CD4-positive, alpha-beta T cell (primary cell): ENCODE measurements at regions not wholly inside any gene's neighbourhood (a gene's known extent, or its start where the extent isn't known, plus 50 kb on each side); places are given as distances from the start of the nearest gene placed in this dataset.

Source experiments
- ATAC-seq: fragments of 200-7000 bp; cut with Tn5 transposase; one replicate; pipeline ENCODE4 v1.10.0; 2022; ENCODE audit warnings: mild to moderate bottlenecking; ENCODE audit not compliant: poor library complexity
- CTCF ChIA-PET: fragments of 350-600 bp; sonication (Branson Sonifier 250); formaldehyde crosslinking; loops from one replicate; lab custom pipeline; 2021; ENCODE audit warnings: antibody characterized with exemption, inconsistent platforms; lab: Charles Lee
- POLR2A ChIA-PET: fragments of 350-600 bp; sonication (Branson Sonifier 250); formaldehyde crosslinking; loops from one replicate; lab custom pipeline; 2021; ENCODE audit warnings: antibody characterized with exemption, inconsistent platforms; lab: Charles Lee
- DNase-seq, 14 experiments: peaks; one replicate each; pipeline ENCODE4 v3.0.0-alpha.2; 2013 to 2020; ENCODE audit warnings: mixed read lengths in 2 of 14
- H3K27ac ChIP-seq, 2 donors: one replicate each; pipeline versions ENCODE4 v1.5.1 to v1.7.0; 2013; ENCODE audit warnings: low read length in 2 of 2, low read depth in 1 of 2, mild to moderate bottlenecking in 1 of 2
- H3K27me3 ChIP-seq, 2 experiments: 1 replicate in 1 of 2; 2 replicates in 1 of 2; pipeline versions ENCODE4 v1.6.1 to v1.7.0; 2013; ENCODE audit warnings: low read length in 2 of 2, control low read depth in 1 of 2, mild to moderate bottlenecking in 1 of 2, moderate library complexity in 1 of 2; ENCODE audit not compliant: insufficient read depth in 2 of 2, control insufficient read depth in 1 of 2
- H3K36me3 ChIP-seq: one replicate; pipeline ENCODE4 v1.6.1; 2013; ENCODE audit warnings: low read length, control low read depth; ENCODE audit not compliant: insufficient read depth
- H3K4me1 ChIP-seq: one replicate; pipeline ENCODE4 v1.6.1; 2013; ENCODE audit warnings: low read length, control low read depth; ENCODE audit not compliant: insufficient read depth
- H3K4me3 ChIP-seq: one replicate; pipeline ENCODE4 v1.5.1; 2013; ENCODE audit warnings: mild to moderate bottlenecking, low read length, moderate library complexity
- H3K9me3 ChIP-seq, 2 experiments: 1 replicate in 1 of 2; 2 replicates in 1 of 2; pipeline versions ENCODE4 v1.6.1 to v1.7.0; 2013; ENCODE audit warnings: low read length in 2 of 2, mild to moderate bottlenecking in 2 of 2, control low read depth in 1 of 2, moderate library complexity in 1 of 2; ENCODE audit not compliant: control insufficient read depth in 1 of 2, insufficient read depth in 1 of 2
- H3K27ac Mint-ChIP-seq: one replicate; pipeline ENCODE4 v1.8.0; 2020; ENCODE audit warnings: mixed read lengths
- H3K27me3 Mint-ChIP-seq: one replicate; pipeline ENCODE4 v1.8.0; 2021; ENCODE audit warnings: mixed read lengths
- H3K36me3 Mint-ChIP-seq: one replicate; pipeline ENCODE4 v1.8.0; 2021; ENCODE audit warnings: low read depth, mixed read lengths
- H3K4me1 Mint-ChIP-seq: one replicate; pipeline ENCODE4 v1.8.0; 2021; ENCODE audit warnings: low read depth, mixed read lengths
- H3K4me3 Mint-ChIP-seq: one replicate; pipeline ENCODE4 v1.8.0; 2020; ENCODE audit warnings: mild to moderate bottlenecking, mixed read lengths
- H3K9me3 Mint-ChIP-seq: one replicate; pipeline ENCODE4 v1.8.0; 2020; ENCODE audit warnings: mixed read lengths
- intact Hi-C, 2 experiments: fragments of 100-400 bp; cut with DNase I in 1 of 2; cut with micrococcal nuclease in 1 of 2; formaldehyde crosslinking; loops; one replicate each; pipeline versions ENCODE4 v1.15.1 to v1.9.0; 2023 to 2025; cut with DNase I, micrococcal nuclease
- TF ChIP-seq, protein P1 (sequence below): fragments of 200-600 bp; IDR thresholded peaks from one replicate; pipeline ENCODE4 v1.8.0; 2022; ENCODE audit warnings: antibody characterized with exemption, mild to moderate bottlenecking

DNA sequence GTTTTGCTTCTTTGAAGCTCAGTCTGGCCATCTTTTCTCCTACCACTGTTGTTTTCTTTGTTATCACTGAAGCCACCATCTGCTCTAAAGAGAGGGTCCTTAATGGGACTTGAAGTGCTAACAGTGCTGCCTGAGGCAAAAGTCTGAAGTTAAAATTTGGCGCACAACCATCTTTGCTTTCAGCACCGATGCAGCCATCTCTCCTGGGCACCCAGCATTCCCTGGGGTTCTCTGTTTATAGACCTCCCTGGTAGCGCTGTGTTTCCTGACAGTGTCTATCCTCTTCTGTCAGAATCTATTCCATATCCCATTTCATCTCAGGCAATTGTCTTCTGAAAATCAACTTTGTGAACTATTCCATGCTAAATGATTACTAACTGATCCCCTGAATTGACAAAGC lies 491.5 kb upstream of the MPDZ start:
- Histone ChIP-seq H3K4me1 (no peaks in the 10 kb centered on the region), H3K4me3 (no peak overlapping the region), H3K27ac (no peak overlapping the region), H3K27me3 (no peaks in the 10 kb centered on the region), H3K9me3 (no peaks in the 10 kb centered on the region), H3K36me3 (no peaks in the 10 kb centered on the region)
- POLR2A ChIA-PET, result no interaction called here
- no peak for ATAC-seq
- Mint-ChIP-seq H3K4me1 (no peaks in the 10 kb centered on the region), H3K27ac (no peak overlapping the region), H3K27me3 (no peaks in the 10 kb centered on the region), H3K4me3 (no peak overlapping the region), H3K36me3 (no peaks in the 10 kb centered on the region), H3K9me3 (peaks cover 3% of the 10 kb centered on the region)
- intact Hi-C loops, result no loop called here
- DNase-seq, result no peak
- TF ChIP-seq, protein P1, sequence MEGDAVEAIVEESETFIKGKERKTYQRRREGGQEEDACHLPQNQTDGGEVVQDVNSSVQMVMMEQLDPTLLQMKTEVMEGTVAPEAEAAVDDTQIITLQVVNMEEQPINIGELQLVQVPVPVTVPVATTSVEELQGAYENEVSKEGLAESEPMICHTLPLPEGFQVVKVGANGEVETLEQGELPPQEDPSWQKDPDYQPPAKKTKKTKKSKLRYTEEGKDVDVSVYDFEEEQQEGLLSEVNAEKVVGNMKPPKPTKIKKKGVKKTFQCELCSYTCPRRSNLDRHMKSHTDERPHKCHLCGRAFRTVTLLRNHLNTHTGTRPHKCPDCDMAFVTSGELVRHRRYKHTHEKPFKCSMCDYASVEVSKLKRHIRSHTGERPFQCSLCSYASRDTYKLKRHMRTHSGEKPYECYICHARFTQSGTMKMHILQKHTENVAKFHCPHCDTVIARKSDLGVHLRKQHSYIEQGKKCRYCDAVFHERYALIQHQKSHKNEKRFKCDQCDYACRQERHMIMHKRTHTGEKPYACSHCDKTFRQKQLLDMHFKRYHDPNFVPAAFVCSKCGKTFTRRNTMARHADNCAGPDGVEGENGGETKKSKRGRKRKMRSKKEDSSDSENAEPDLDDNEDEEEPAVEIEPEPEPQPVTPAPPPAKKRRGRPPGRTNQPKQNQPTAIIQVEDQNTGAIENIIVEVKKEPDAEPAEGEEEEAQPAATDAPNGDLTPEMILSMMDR, result no peak
- CTCF ChIA-PET, result no interaction called here

DNA sequence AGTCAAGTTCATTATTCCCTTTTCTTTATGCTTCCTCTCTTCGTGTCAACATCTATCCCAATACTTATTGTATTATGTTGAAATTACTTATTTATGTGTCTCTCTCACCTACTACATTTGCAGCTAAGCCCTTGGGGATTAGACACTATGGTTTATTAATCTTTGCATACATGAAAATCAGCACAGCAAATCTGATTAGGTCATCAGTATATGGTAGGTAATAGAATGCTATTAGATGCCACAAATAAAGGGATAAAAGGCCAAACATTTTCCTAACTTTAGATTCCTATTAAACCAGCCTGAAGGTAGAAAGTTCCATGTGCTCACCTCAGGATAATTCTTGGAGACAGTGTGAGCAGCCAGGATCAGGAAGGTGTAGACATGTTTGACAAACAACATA lies 490.1 kb upstream of the MPDZ start:
- no peaks in the 10 kb centered on the region for H3K36me3 ChIP-seq

DNA sequence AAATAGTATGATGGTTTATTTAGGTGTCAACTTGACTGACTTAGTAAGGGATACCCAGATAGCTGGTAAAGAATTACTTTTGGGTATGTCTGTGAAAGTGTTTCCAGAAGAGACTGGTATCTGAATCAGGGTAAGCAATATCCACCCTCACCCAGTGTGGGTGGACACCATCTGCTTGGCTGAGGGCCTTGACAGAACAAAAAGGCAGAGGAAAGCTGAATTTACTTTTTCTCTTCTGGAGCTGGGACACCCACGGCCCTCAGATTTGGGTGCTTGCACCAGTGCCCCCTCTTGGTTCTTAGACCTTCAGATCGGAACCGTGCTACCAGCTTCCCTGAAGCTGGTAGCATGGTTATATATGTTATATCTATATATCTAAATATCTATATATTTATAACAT lies 489.5 kb upstream of the MPDZ start:
- Histone ChIP-seq H3K27me3 (no peaks in the 10 kb centered on the region), H3K9me3 (no peaks in the 10 kb centered on the region), H3K36me3 (no peaks in the 10 kb centered on the region), H3K27ac (no peak overlapping the region), H3K4me3 (no peak overlapping the region), H3K4me1 (no peaks in the 10 kb centered on the region)
- no peak overlapping the region for H3K27ac Mint-ChIP-seq
- H3K27me3 Mint-ChIP-seq, result no peaks in the 10 kb centered on the region
- DNase-seq (no peak), ATAC-seq (no peak)
- no peaks in the 10 kb centered on the region for H3K9me3 Mint-ChIP-seq
- intact Hi-C loops, result no loop called here
- CTCF ChIA-PET, result no interaction called here
- POLR2A ChIA-PET, result no interaction called here
- no peaks in the 10 kb centered on the region for H3K4me1 Mint-ChIP-seq
- H3K36me3 Mint-ChIP-seq, result no peaks in the 10 kb centered on the region
- no peak overlapping the region for H3K4me3 Mint-ChIP-seq
- TF ChIP-seq, protein P1, result no peak

More for the DNA sequence above, 490.1 kb upstream of the MPDZ start:
- no peak overlapping the region for H3K27ac ChIP-seq
- TF ChIP-seq, protein P1, result no peak
- Mint-ChIP-seq H3K4me1 (no peaks in the 10 kb centered on the region), H3K9me3 (peaks cover 2% of the 10 kb centered on the region), H3K36me3 (no peaks in the 10 kb centered on the region), H3K27me3 (no peaks in the 10 kb centered on the region), H3K4me3 (no peak overlapping the region), H3K27ac (no peak overlapping the region)
- no peaks in the 10 kb centered on the region for H3K9me3 ChIP-seq
- ChIA-PET CTCF (no interaction called here), POLR2A (no interaction called here)
- intact Hi-C loops, result no loop called here
- DNase-seq (no peak), ATAC-seq (no peak)
- H3K4me3 ChIP-seq, result no peak overlapping the region
- no peaks in the 10 kb centered on the region for H3K4me1 ChIP-seq
- no peaks in the 10 kb centered on the region for H3K27me3 ChIP-seq
